Activated naive CD8-positive, alpha-beta T cell treated with anti-CD3 and anti-CD28 coated beads, Interleukin-2, amount 50 U/mL, for 24 hours (primary cell): ENCODE measurements at regions not wholly inside any gene's neighbourhood (a gene's known extent, or its start where the extent isn't known, plus 50 kb on each side); places are given as distances from the start of the nearest gene placed in this dataset.

ENCODE experiments used
- ATAC-seq: fragments of 150-1000 bp; cut with Tn5 transposase; one replicate; pipeline ENCODE4 v1.10.0; 2021
- DNase-seq: peaks from one replicate; pipeline ENCODE4 v3.0.0; 2021
- H3K27ac Mint-ChIP-seq: one replicate; pipeline ENCODE4 v1.8.0; 2021; ENCODE audit warnings: mild to moderate bottlenecking, mixed read lengths
- H3K27me3 Mint-ChIP-seq: one replicate; pipeline ENCODE4 v1.8.0; 2021; ENCODE audit warnings: mixed read lengths
- H3K36me3 Mint-ChIP-seq: one replicate; pipeline ENCODE4 v1.8.0; 2021; ENCODE audit warnings: low read depth, mixed read lengths
- H3K4me1 Mint-ChIP-seq: one replicate; pipeline ENCODE4 v1.8.0; 2021; ENCODE audit warnings: mixed read lengths
- H3K4me3 Mint-ChIP-seq: one replicate; pipeline ENCODE4 v1.8.0; 2021; ENCODE audit warnings: mild to moderate bottlenecking, moderate library complexity, mixed read lengths
- H3K9me3 Mint-ChIP-seq: one replicate; pipeline ENCODE4 v1.8.0; 2021; ENCODE audit warnings: mixed read lengths

GRCh38 chr16:62907562-62907961, 871.3 kb upstream of the CDH8 start:
- peaks cover 29% of the 10 kb centered on the region for H3K9me3 Mint-ChIP-seq
- no peak for DNase-seq

GRCh38 chr16:62903961-62904502, 867.8 kb upstream of the CDH8 start:
- Mint-ChIP-seq H3K36me3 (no peaks in the 10 kb centered on the region), H3K27ac (no peak overlapping the region), H3K4me1 (no peaks in the 10 kb centered on the region), H3K27me3 (no peaks in the 10 kb centered on the region), H3K9me3 (peaks cover 21% of the 10 kb centered on the region), H3K4me3 (no peak overlapping the region)
- DNase-seq (no peak), ATAC-seq (no peak)

More at GRCh38 chr16:62907562-62907961, 871.3 kb upstream of the CDH8 start:
- Mint-ChIP-seq H3K27me3 (no peaks in the 10 kb centered on the region), H3K36me3 (no peaks in the 10 kb centered on the region), H3K4me1 (no peaks in the 10 kb centered on the region), H3K4me3 (no peak overlapping the region), H3K27ac (no peak overlapping the region)
- ATAC-seq = no peak

- Mint-ChIP-seq H3K4me1 (no peaks in the 10 kb centered on the region), H3K9me3 (peaks cover 38% of the 10 kb centered on the region)
Observed at GRCh38 chr16:62899737-62900136, 863.5 kb upstream of the CDH8 start.

GRCh38 chr16:62889097-62889496, 852.9 kb upstream of the CDH8 start:
- ATAC-seq (no peak), DNase-seq (no peak)
- H3K4me1 Mint-ChIP-seq = no peaks in the 10 kb centered on the region
- no peaks in the 10 kb centered on the region for H3K27me3 Mint-ChIP-seq
- H3K36me3 Mint-ChIP-seq = no peaks in the 10 kb centered on the region
- H3K27ac Mint-ChIP-seq = no peak overlapping the region
- H3K4me3 Mint-ChIP-seq = no peak overlapping the region
- H3K9me3 Mint-ChIP-seq = peaks cover 40% of the 10 kb centered on the region

More at GRCh38 chr16:62899737-62900136, 863.5 kb upstream of the CDH8 start:
- no peaks in the 10 kb centered on the region for H3K27me3 Mint-ChIP-seq
- DNase-seq (no peak), ATAC-seq (no peak)
- no peak overlapping the region for H3K4me3 Mint-ChIP-seq
- H3K36me3 Mint-ChIP-seq = no peaks in the 10 kb centered on the region
- no peak overlapping the region for H3K27ac Mint-ChIP-seq

GRCh38 chr16:62883509-62883908, 847.3 kb upstream of the CDH8 start:
- Mint-ChIP-seq H3K4me3 (no peak overlapping the region), H3K27me3 (no peaks in the 10 kb centered on the region), H3K36me3 (no peaks in the 10 kb centered on the region), H3K9me3 (peaks cover 23% of the 10 kb centered on the region), H3K27ac (no peak overlapping the region), H3K4me1 (no peaks in the 10 kb centered on the region)
- DNase-seq = no peak
- no peak for ATAC-seq

GRCh38 chr16:62882552-62883221, 846.4 kb upstream of the CDH8 start:
- Mint-ChIP-seq H3K27ac (no peak overlapping the region), H3K9me3 (peaks cover 21% of the 10 kb centered on the region), H3K36me3 (no peaks in the 10 kb centered on the region), H3K4me3 (no peak overlapping the region), H3K27me3 (no peaks in the 10 kb centered on the region), H3K4me1 (no peaks in the 10 kb centered on the region)
- no peak for DNase-seq
- ATAC-seq = no peak

GRCh38 chr16:62876133-62876532, 839.9 kb upstream of the CDH8 start:
- no peaks in the 10 kb centered on the region for H3K4me1 Mint-ChIP-seq

GRCh38 chr16:62872339-62872738, 836.1 kb upstream of the CDH8 start:
- DNase-seq = no peak
- H3K27me3 Mint-ChIP-seq = no peaks in the 10 kb centered on the region
- H3K27ac Mint-ChIP-seq = no peak overlapping the region

More at GRCh38 chr16:62876133-62876532, 839.9 kb upstream of the CDH8 start:
- Mint-ChIP-seq H3K4me3 (no peak overlapping the region), H3K36me3 (no peaks in the 10 kb centered on the region), H3K9me3 (peaks cover 19% of the 10 kb centered on the region), H3K27ac (no peak overlapping the region), H3K27me3 (no peaks in the 10 kb centered on the region)
- no peak for ATAC-seq
- DNase-seq = no peak

GRCh38 chr16:62870554-62870953, 834.3 kb upstream of the CDH8 start:
- no peaks in the 10 kb centered on the region for H3K4me1 Mint-ChIP-seq
- DNase-seq (no peak), ATAC-seq (no peak)

More at GRCh38 chr16:62872339-62872738, 836.1 kb upstream of the CDH8 start:
- H3K4me1 Mint-ChIP-seq = no peaks in the 10 kb centered on the region
- H3K4me3 Mint-ChIP-seq = no peak overlapping the region
- no peaks in the 10 kb centered on the region for H3K36me3 Mint-ChIP-seq
- ATAC-seq = no peak
- H3K9me3 Mint-ChIP-seq = peaks cover 11% of the 10 kb centered on the region

GRCh38 chr16:62869837-62870236, 833.6 kb upstream of the CDH8 start:
- ATAC-seq (no peak), DNase-seq (no peak)
- no peak overlapping the region for H3K27ac Mint-ChIP-seq
- no peaks in the 10 kb centered on the region for H3K36me3 Mint-ChIP-seq
- no peaks in the 10 kb centered on the region for H3K4me1 Mint-ChIP-seq
- peaks cover 4% of the 10 kb centered on the region for H3K9me3 Mint-ChIP-seq
- H3K4me3 Mint-ChIP-seq = no peak overlapping the region
- no peaks in the 10 kb centered on the region for H3K27me3 Mint-ChIP-seq

More at GRCh38 chr16:62870554-62870953, 834.3 kb upstream of the CDH8 start:
- peaks cover 4% of the 10 kb centered on the region for H3K9me3 Mint-ChIP-seq
- H3K4me3 Mint-ChIP-seq = no peak overlapping the region
- H3K36me3 Mint-ChIP-seq = no peaks in the 10 kb centered on the region
- no peaks in the 10 kb centered on the region for H3K27me3 Mint-ChIP-seq
- H3K27ac Mint-ChIP-seq = no peak overlapping the region

GRCh38 chr16:62863139-62863538, 826.9 kb upstream of the CDH8 start:
- no peak for DNase-seq
- H3K27ac Mint-ChIP-seq = no peak overlapping the region
- no peaks in the 10 kb centered on the region for H3K36me3 Mint-ChIP-seq
- no peaks in the 10 kb centered on the region for H3K4me1 Mint-ChIP-seq
- H3K9me3 Mint-ChIP-seq = peaks cover 17% of the 10 kb centered on the region
- no peak for ATAC-seq
- no peak overlapping the region for H3K4me3 Mint-ChIP-seq
- H3K27me3 Mint-ChIP-seq = no peaks in the 10 kb centered on the region

- ATAC-seq = no peak
- no peak for DNase-seq
- Mint-ChIP-seq H3K27me3 (no peaks in the 10 kb centered on the region), H3K9me3 (peaks cover 24% of the 10 kb centered on the region), H3K4me1 (no peaks in the 10 kb centered on the region), H3K4me3 (no peak overlapping the region), H3K36me3 (no peaks in the 10 kb centered on the region), H3K27ac (no peak overlapping the region)
Observed at GRCh38 chr16:62853887-62854286, 817.6 kb upstream of the CDH8 start.

- H3K27ac Mint-ChIP-seq = no peak overlapping the region
- H3K4me3 Mint-ChIP-seq = no peak overlapping the region
- no peak for ATAC-seq
- no peaks in the 10 kb centered on the region for H3K27me3 Mint-ChIP-seq
- H3K36me3 Mint-ChIP-seq = no peaks in the 10 kb centered on the region
- H3K9me3 Mint-ChIP-seq = peaks cover 33% of the 10 kb centered on the region
- DNase-seq = no peak
- H3K4me1 Mint-ChIP-seq = no peaks in the 10 kb centered on the region
Observed at GRCh38 chr16:62846399-62847057, 810.3 kb upstream of the CDH8 start.

- Mint-ChIP-seq H3K4me1 (no peaks in the 10 kb centered on the region), H3K4me3 (no peak overlapping the region), H3K36me3 (no peaks in the 10 kb centered on the region), H3K27me3 (no peaks in the 10 kb centered on the region), H3K9me3 (peaks cover 17% of the 10 kb centered on the region), H3K27ac (no peak overlapping the region)
- ATAC-seq (no peak), DNase-seq (no peak)
Observed at GRCh38 chr16:62832214-62832613, 796.0 kb upstream of the CDH8 start.

- Mint-ChIP-seq H3K27ac (no peak overlapping the region), H3K27me3 (no peaks in the 10 kb centered on the region), H3K9me3 (peaks cover 17% of the 10 kb centered on the region), H3K36me3 (no peaks in the 10 kb centered on the region), H3K4me1 (no peaks in the 10 kb centered on the region), H3K4me3 (no peak overlapping the region)
- ATAC-seq (no peak), DNase-seq (no peak)
Observed at GRCh38 chr16:62831235-62831850, 795.1 kb upstream of the CDH8 start.
